K562 (cell line): ENCODE measurements at regions not wholly inside any gene's neighbourhood (a gene's known extent, or its start where the extent isn't known, plus 50 kb on each side); places are given as distances from the start of the nearest gene placed in this dataset.

Source experiments
- ATAC-seq: fragments of 200-7000 bp; cut with Tn5 transposase; 3 replicates; pipeline ENCODE4 v1.9.1; 2020; ENCODE audit warnings: moderate library complexity
- BruUV-seq: library from RNA; stranded (reverse); fragments of 400-500 nt; replicated peaks from 2 replicates; lab custom pipeline; 2021; lab: Mats Ljungman, UMichigan
- CTCF ChIA-PET: fragments of 300-600 bp; formaldehyde crosslinking; extraction: SDS; loops from one replicate; lab custom pipeline; 2021; ENCODE audit warnings: low intra/inter-chr PET ratio; lab: Yijun Ruan, JAX
- POLR2A ChIA-PET: fragments of 300-600, 350-650 bp; sonication (Branson Sonifier 250); formaldehyde crosslinking; extraction: SDS; loops from one replicate; lab custom pipeline; 2021; ENCODE audit warnings: antibody characterized with exemption, inconsistent platforms; lab: Yijun Ruan, JAX
- DNase-seq, 4 experiments: peaks; one replicate each; pipeline versions ENCODE4 v3.0.0 to v3.0.0-alpha.2; 2011 to 2018; ENCODE audit warnings: low spot score in 3 of 4, mixed read lengths in 3 of 4; ENCODE audit errors: extremely low read depth in 1 of 4
- FAIRE-seq: peaks from 2 replicates; lab custom pipeline; 2011; peaks lifted over from hg19 to GRCh38; lab: Jason Lieb, UNC
- H2AFZ ChIP-seq: 2 replicates; pipeline ENCODE4 v1.6.0; 2011; ENCODE audit warnings: low read depth, low read length, control low read depth, inconsistent platforms
- H3K27ac ChIP-seq: fragments of 200-600 bp; 3 replicates; pipeline ENCODE4 v1.8.0; 2011; ENCODE audit warnings: low read depth, mild to moderate bottlenecking, control low read depth, inconsistent platforms, low read length, moderate library complexity, mixed read lengths; ENCODE audit errors: extremely low read depth
- H3K27me3 ChIP-seq, 2 experiments: fragments of 300-600 bp in 1 of 2; 2 replicates in 1 of 2; 3 replicates in 1 of 2; pipeline versions ENCODE4 v1.6.0 to v1.8.0; 2011; ENCODE audit warnings: inconsistent platforms in 2 of 2, low read length in 2 of 2, mild to moderate bottlenecking in 1 of 2, mixed read lengths in 1 of 2, moderate library complexity in 1 of 2; ENCODE audit not compliant: control insufficient read depth in 2 of 2, insufficient read depth in 2 of 2
- H3K36me3 ChIP-seq: fragments of 300-600 bp; 3 replicates; pipeline ENCODE4 v1.8.0; 2011; ENCODE audit warnings: mild to moderate bottlenecking, low read length, inconsistent platforms; ENCODE audit not compliant: control insufficient read depth, insufficient read depth
- H3K4me1 ChIP-seq, 2 experiments: fragments of 200-600 bp in 1 of 2; replicated peaks in 1 of 2; 2 replicates in 1 of 2; 3 replicates in 1 of 2; pipeline versions ENCODE4 v1.5.1 to v1.8.0; 2011; ENCODE audit warnings: inconsistent platforms in 2 of 2, low read length in 2 of 2, mild to moderate bottlenecking in 1 of 2, mixed read lengths in 1 of 2, moderate library complexity in 1 of 2; ENCODE audit not compliant: control insufficient read depth in 2 of 2, insufficient read depth in 2 of 2
- H3K4me2 ChIP-seq: 2 replicates; pipeline ENCODE4 v1.6.1; 2011; ENCODE audit warnings: low read length, control low read depth, inconsistent platforms, mixed read lengths; ENCODE audit not compliant: insufficient read depth
- H3K4me3 ChIP-seq: fragments of 200-600 bp; sonication (generic), shearing (Covaris generic); 2 replicates; pipeline ENCODE4 v1.5.1; 2016; ENCODE audit warnings: control low read depth, inconsistent platforms
- H3K79me2 ChIP-seq: fragments of 200-600 bp; 3 replicates; pipeline ENCODE4 v1.8.0; 2011; ENCODE audit warnings: low read length, inconsistent platforms; ENCODE audit not compliant: control insufficient read depth, insufficient read depth
- H3K9ac ChIP-seq, 2 experiments: 2 replicates each; pipeline versions ENCODE4 v1.6.0 to v1.6.1; 2011; ENCODE audit warnings: low read depth in 2 of 2, low read length in 2 of 2, control low read depth in 1 of 2, inconsistent platforms in 1 of 2, mild to moderate bottlenecking in 1 of 2, mixed read lengths in 1 of 2; ENCODE audit not compliant: insufficient read depth in 1 of 2
- H3K9me1 ChIP-seq: one replicate; pipeline ENCODE4 v1.6.0; 2011; ENCODE audit warnings: inconsistent platforms, mild to moderate bottlenecking, low read length, moderate library complexity; ENCODE audit not compliant: control insufficient read depth, insufficient read depth
- H3K9me3 ChIP-seq: replicated peaks from 2 replicates; pipeline ENCODE4 v1.5.1; 2011; ENCODE audit warnings: low read depth, low read length, inconsistent platforms; ENCODE audit not compliant: control insufficient read depth, insufficient read depth
- H4K20me1 ChIP-seq: replicated peaks from 2 replicates; pipeline ENCODE4 v1.6.1; 2011; ENCODE audit warnings: low read length, inconsistent platforms, mixed read lengths; ENCODE audit not compliant: control insufficient read depth, insufficient read depth
- ARHGAP35 ChIP-seq: fragments of 450-650 bp; IDR thresholded peaks from 2 replicates; pipeline ENCODE4 v1.6.1; 2018; ENCODE audit not compliant: partially characterized antibody
- ESRRA ChIP-seq: fragments of 450-650 bp; IDR thresholded peaks from 2 replicates; pipeline ENCODE4 v1.6.1; 2014; ENCODE audit warnings: low read depth, mild to moderate bottlenecking, moderate library complexity, borderline replicate concordance
- ZNF143 ChIP-seq: sonication (generic); formaldehyde crosslinking; IDR thresholded peaks from 2 replicates; pipeline ENCODE4 v1.9.0; 2022; ENCODE audit warnings: mild to moderate bottlenecking, missing genetic modification reagents
- WGBS: fragments of 100-300 bp; shearing (Covaris generic); methylation state at CpG from one replicate; pipeline ENCODE4 v1.1.6; 2016; ENCODE audit warnings: low coverage, mixed read lengths; ENCODE audit not compliant: insufficient coverage; ENCODE audit errors: missing lambda C conversion rate; 5-methylcytosine and 5-hydroxymethylcytosine counted together
- in situ Hi-C: fragments of 300-500 bp; cut with MboI; formaldehyde crosslinking; loops from 4 replicates; pipeline ENCODE4 v1.15.0; 2018; ENCODE audit warnings: inconsistent platforms, mixed read lengths
- intact Hi-C: fragments of 100-400 bp; cut with micrococcal nuclease; formaldehyde crosslinking; loops from 2 replicates; pipeline ENCODE4 v1.14.2; 2022
- TF ChIP-seq, protein P1 (sequence below), 2 experiments: IDR thresholded peaks; 2 replicates each; pipeline ENCODE4 v1.6.1; 2012; ENCODE audit warnings: improper control_type of control experiment in 2 of 2, low read depth in 2 of 2, low read length in 2 of 2, borderline replicate concordance in 1 of 2
- TF ChIP-seq, protein P2 (sequence below): fragments of 250-450 bp; sonication (Bioruptor Pico); IDR thresholded peaks from 2 replicates; pipeline ENCODE4 v1.8.0; 2022; ENCODE audit warnings: moderate library complexity, mild to moderate bottlenecking, inconsistent platforms
- TF ChIP-seq, protein P3 (sequence below), 3 experiments: fragments of 200-800 bp in 1 of 3; fragments of 250-450 bp in 1 of 3; fragments of 450-650 bp in 1 of 3; sonication (Bioruptor Pico) in 1 of 3; sonication (Bioruptor generic) in 1 of 3; formaldehyde crosslinking in 1 of 3; IDR thresholded peaks; 2 replicates each; pipeline versions ENCODE4 v1.6.1 to v1.8.0; 2016 to 2022; ENCODE audit warnings: mild to moderate bottlenecking in 2 of 3, missing genetic modification characterization in 2 of 3, missing compliant biosample characterization in 1 of 3, moderate library complexity in 1 of 3
- TF ChIP-seq, protein P4 (sequence below): sonication (generic); formaldehyde crosslinking; IDR thresholded peaks from 2 replicates; pipeline ENCODE4 v1.8.1; 2023; ENCODE audit warnings: mild to moderate bottlenecking, missing genetic modification reagents

DNA sequence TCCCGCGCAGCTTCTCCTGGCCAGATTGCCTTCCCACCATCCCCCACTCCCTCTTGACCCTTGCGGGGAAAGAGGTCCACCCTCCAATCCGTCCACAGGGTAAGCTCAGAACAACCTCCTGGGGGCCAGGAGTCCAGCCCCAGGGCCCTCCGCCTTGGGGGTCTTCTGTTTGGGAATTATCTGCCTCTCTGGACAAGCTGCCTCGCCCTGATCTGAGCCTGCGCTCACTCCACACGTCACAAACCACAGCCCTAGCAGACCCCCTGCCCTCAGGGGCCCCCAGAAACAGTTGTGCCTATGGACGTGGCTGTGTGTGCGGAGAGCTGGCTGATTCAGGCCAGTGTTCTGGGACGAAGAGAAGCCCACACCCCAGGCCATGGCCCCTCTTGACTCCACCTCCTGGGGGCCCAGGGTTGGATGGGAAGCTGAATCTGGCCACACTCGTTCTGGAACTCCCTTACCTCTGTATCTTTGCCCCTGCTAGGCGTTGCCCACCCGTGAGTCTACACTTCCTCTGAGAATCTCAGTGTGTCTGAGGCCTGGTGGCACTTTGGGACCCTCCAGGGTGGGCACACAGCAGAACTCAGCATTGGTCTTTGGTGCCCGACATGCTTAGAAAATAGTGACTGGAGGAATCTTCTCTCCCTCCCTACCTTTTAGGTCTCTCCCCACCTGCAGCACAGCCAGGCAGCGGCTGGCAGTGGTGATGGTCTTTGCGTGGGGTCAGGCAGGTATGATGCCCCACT lies 119.9 kb upstream of the SMURF2 start (continued):
- TF ChIP-seq, protein P1, sequence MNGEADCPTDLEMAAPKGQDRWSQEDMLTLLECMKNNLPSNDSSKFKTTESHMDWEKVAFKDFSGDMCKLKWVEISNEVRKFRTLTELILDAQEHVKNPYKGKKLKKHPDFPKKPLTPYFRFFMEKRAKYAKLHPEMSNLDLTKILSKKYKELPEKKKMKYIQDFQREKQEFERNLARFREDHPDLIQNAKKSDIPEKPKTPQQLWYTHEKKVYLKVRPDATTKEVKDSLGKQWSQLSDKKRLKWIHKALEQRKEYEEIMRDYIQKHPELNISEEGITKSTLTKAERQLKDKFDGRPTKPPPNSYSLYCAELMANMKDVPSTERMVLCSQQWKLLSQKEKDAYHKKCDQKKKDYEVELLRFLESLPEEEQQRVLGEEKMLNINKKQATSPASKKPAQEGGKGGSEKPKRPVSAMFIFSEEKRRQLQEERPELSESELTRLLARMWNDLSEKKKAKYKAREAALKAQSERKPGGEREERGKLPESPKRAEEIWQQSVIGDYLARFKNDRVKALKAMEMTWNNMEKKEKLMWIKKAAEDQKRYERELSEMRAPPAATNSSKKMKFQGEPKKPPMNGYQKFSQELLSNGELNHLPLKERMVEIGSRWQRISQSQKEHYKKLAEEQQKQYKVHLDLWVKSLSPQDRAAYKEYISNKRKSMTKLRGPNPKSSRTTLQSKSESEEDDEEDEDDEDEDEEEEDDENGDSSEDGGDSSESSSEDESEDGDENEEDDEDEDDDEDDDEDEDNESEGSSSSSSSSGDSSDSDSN (IDR thresholded peaks at IDR 0.05; ENCODE audit: borderline replicate concordance in 1 of 2, low read depth in 2 of 2, low read length in 2 of 2) = no peak
- TF ChIP-seq ZNF143 (CRISPR knock-in tag) = no peak

DNA sequence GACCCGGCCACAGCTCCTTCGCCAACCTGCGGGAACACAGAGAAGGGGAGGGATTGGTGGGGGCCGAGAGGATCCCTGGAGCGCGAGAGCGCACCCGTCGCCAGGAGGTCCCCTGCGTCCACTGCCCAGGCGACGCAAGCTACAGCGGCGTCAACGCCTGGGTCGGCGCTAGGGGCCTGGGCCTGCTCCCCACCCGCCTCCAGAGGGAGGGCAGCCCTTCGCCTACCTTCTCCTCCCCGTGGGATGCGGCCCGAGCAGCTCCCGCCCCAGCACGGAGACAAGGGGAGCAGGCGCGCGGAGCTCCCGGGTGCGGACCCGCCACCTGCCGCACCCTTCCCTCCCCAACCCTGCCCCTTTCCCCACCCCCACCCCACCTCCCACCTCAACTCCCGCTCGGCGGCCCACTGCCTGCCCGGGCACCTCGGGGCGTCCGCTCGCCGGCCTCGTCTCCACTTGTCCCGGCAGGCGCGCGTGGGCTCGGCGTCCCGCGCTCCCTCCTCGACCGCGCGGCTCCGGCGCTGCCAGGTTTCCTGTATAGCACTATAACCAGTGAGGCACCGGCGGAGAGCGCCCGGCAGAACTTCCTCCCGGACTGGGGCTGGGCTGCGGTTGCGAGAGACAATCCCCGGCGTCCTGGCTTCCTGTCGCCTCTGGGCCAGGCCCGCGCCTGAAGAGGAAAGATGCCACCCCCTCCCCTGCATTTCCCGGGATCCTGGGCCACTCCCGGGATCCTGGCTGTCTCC lies 119.1 kb upstream of the SMURF2 start:
- no peak overlapping the region for H3K9ac ChIP-seq
- H3K27me3 ChIP-seq = no peaks in the 10 kb centered on the region
- ChIA-PET POLR2A (no interaction called here), CTCF (no interaction called here)
- H3K4me3 ChIP-seq = no peak overlapping the region
- peaks cover 0 to 12% of the 10 kb centered on the region in 2 experiments; a peak in 2 of 5 replicates for H3K4me1 ChIP-seq
- H3K36me3 ChIP-seq = peaks cover 5% of the 10 kb centered on the region; the same call in 1 of the 3 replicates
- intact Hi-C loops (no loop called here), in situ Hi-C loops (no loop called here)
- H3K27ac ChIP-seq = no peak overlapping the region
- no peaks in the 10 kb centered on the region for H3K79me2 ChIP-seq
- BruUV-seq = no TSS peak
- ATAC-seq (no peak), FAIRE-seq (no peak), DNase-seq (no peak)
- H3K9me3 ChIP-seq = no peaks in the 10 kb centered on the region
- WGBS = 99% methylated on average over 14 of the region's 69 CpGs
- no peak overlapping the region for H3K4me2 ChIP-seq
- H2AFZ ChIP-seq = no peak overlapping the region
- H3K9me1 ChIP-seq = no peaks in the 10 kb centered on the region
- no peaks in the 10 kb centered on the region; the same call in 1 of the 2 replicates for H4K20me1 ChIP-seq
- TF ChIP-seq, protein P2, sequence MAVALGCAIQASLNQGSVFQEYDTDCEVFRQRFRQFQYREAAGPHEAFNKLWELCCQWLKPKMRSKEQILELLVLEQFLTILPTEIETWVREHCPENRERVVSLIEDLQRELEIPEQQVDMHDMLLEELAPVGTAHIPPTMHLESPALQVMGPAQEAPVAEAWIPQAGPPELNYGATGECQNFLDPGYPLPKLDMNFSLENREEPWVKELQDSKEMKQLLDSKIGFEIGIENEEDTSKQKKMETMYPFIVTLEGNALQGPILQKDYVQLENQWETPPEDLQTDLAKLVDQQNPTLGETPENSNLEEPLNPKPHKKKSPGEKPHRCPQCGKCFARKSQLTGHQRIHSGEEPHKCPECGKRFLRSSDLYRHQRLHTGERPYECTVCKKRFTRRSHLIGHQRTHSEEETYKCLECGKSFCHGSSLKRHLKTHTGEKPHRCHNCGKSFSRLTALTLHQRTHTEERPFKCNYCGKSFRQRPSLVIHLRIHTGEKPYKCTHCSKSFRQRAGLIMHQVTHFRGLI (CRISPR knock-in tag) = no peak
- TF ChIP-seq, protein P3, sequence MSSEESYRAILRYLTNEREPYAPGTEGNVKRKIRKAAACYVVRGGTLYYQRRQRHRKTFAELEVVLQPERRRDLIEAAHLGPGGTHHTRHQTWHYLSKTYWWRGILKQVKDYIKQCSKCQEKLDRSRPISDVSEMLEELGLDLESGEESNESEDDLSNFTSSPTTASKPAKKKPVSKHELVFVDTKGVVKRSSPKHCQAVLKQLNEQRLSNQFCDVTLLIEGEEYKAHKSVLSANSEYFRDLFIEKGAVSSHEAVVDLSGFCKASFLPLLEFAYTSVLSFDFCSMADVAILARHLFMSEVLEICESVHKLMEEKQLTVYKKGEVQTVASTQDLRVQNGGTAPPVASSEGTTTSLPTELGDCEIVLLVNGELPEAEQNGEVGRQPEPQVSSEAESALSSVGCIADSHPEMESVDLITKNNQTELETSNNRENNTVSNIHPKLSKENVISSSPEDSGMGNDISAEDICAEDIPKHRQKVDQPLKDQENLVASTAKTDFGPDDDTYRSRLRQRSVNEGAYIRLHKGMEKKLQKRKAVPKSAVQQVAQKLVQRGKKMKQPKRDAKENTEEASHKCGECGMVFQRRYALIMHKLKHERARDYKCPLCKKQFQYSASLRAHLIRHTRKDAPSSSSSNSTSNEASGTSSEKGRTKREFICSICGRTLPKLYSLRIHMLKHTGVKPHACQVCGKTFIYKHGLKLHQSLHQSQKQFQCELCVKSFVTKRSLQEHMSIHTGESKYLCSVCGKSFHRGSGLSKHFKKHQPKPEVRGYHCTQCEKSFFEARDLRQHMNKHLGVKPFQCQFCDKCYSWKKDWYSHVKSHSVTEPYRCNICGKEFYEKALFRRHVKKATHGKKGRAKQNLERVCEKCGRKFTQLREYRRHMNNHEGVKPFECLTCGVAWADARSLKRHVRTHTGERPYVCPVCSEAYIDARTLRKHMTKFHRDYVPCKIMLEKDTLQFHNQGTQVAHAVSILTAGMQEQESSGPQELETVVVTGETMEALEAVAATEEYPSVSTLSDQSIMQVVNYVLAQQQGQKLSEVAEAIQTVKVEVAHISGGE (CRISPR knock-in tag; IDR thresholded peaks at IDR 0.05) = peak in 1 of 3 experiments; percentile 32; a peak in 1 of 6 replicates
- TF ChIP-seq, protein P4, sequence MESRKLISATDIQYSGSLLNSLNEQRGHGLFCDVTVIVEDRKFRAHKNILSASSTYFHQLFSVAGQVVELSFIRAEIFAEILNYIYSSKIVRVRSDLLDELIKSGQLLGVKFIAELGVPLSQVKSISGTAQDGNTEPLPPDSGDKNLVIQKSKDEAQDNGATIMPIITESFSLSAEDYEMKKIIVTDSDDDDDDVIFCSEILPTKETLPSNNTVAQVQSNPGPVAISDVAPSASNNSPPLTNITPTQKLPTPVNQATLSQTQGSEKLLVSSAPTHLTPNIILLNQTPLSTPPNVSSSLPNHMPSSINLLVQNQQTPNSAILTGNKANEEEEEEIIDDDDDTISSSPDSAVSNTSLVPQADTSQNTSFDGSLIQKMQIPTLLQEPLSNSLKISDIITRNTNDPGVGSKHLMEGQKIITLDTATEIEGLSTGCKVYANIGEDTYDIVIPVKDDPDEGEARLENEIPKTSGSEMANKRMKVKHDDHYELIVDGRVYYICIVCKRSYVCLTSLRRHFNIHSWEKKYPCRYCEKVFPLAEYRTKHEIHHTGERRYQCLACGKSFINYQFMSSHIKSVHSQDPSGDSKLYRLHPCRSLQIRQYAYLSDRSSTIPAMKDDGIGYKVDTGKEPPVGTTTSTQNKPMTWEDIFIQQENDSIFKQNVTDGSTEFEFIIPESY (CRISPR knock-in tag) = peak; percentile 40; the same call in 1 of the 2 replicates
- TF ChIP-seq ESRRA (no peak), ARHGAP35 (no peak)
